Nucleus accumbens (tissue), 56 donors: ENCODE measurements at regions not wholly inside any gene's neighbourhood (a gene's known extent, or its start where the extent isn't known, plus 50 kb on each side); places are given as distances from the start of the nearest gene placed in this dataset.
"Not testable (repeated sequence)": the region's sequence is repeated elsewhere in the genome, so short reads cannot be mapped to it uniquely, and the experiment has no call there.

Experiments
- DNase-seq, 56 donors: peaks; one replicate each; lab custom pipeline; 2025; lab: John Stamatoyannopoulos, UW

GRCh38 chr1:148362626-148363438 is 120.3 kb downstream of the PPIAL4G start:
- DNase-seq, result no peak

- DNase-seq, result no peak
Measured at GRCh38 chr1:148362216-148362611, 120.9 kb downstream of the PPIAL4G start.

- peak in 1 of 56 donors; percentile 3 for DNase-seq
Measured at GRCh38 chr1:148361427-148362215, 121.5 kb downstream of the PPIAL4G start.

GRCh38 chr1:148357037-148357436 is 126.1 kb downstream of the PPIAL4G start:
- DNase-seq, result no peak

- DNase-seq, result no peak
Measured at GRCh38 chr1:148355976-148356375, 127.1 kb downstream of the PPIAL4G start.

- no peak for DNase-seq
Measured at GRCh38 chr1:148354913-148355308, 128.2 kb downstream of the PPIAL4G start.

- no peak for DNase-seq
Measured at GRCh38 chr1:148354284-148354912, 128.7 kb downstream of the PPIAL4G start.

- DNase-seq, result no peak
Measured at GRCh38 chr1:148353461-148354283, 129.4 kb downstream of the PPIAL4G start.

- no peak for DNase-seq
Measured at GRCh38 chr1:148352470-148353053, 130.5 kb downstream of the PPIAL4G start.

GRCh38 chr1:148347781-148348180 is 135.3 kb downstream of the PPIAL4G start:
- DNase-seq, result no peak

- peak in 3 of 56 donors; percentile 1 to 18 (median 5) for DNase-seq
Measured at GRCh38 chr1:148345659-148346151, 137.4 kb downstream of the PPIAL4G start.

GRCh38 chr1:148344651-148345050 is 138.5 kb downstream of the PPIAL4G start:
- DNase-seq, result not testable (repeated sequence)

GRCh38 chr1:148341729-148342128 is 141.4 kb downstream of the PPIAL4G start:
- not testable (repeated sequence) for DNase-seq

GRCh38 chr1:148336121-148336918 is 146.8 kb downstream of the PPIAL4G start:
- not testable (repeated sequence) for DNase-seq

GRCh38 chr1:148334339-148335130 is 148.6 kb downstream of the PPIAL4G start:
- peak in 40 of 56 donors; percentile 5 to 78 (median 36) for DNase-seq

GRCh38 chr1:148333875-148334338 is 149.2 kb downstream of the PPIAL4G start:
- no peak for DNase-seq

- DNase-seq, result no peak
Measured at GRCh38 chr1:148328884-148329283, 154.2 kb downstream of the PPIAL4G start.

- DNase-seq, result not testable (repeated sequence)
Measured at GRCh38 chr1:148325031-148325430, 158.1 kb downstream of the PPIAL4G start.
